Activated CD8-positive, alpha-beta memory T cell treated with anti-CD3 and anti-CD28 coated beads for 1 hour (primary cell): ENCODE measurements at regions not wholly inside any gene's neighbourhood (a gene's known extent, or its start where the extent isn't known, plus 50 kb on each side); places are given as distances from the start of the nearest gene placed in this dataset.
"Not testable (repeated sequence)": the region's sequence is repeated elsewhere in the genome, so short reads cannot be mapped to it uniquely, and the experiment has no call there.

Experiments used
- DNase-seq, 2 donors: peaks; one replicate each; pipeline ENCODE4 v3.0.0-alpha.2; 2020; ENCODE audit warnings: low read depth in 1 of 2; ENCODE audit errors: extremely low read depth in 1 of 2

GRCh38 chr5:164439799-164440198 lies 934.4 kb downstream of the MAT2B start:
- no peak for DNase-seq

GRCh38 chr5:164449460-164449859 lies 944.0 kb downstream of the MAT2B start:
- DNase-seq = no peak

GRCh38 chr5:164466033-164466432 lies 960.6 kb downstream of the MAT2B start:
- DNase-seq = no peak

GRCh38 chr5:164470312-164470711 lies 964.9 kb downstream of the MAT2B start:
- no peak for DNase-seq

- DNase-seq = no peak
Observed at GRCh38 chr5:164472165-164472564, 966.7 kb downstream of the MAT2B start.

GRCh38 chr5:164475339-164475977 lies 970.0 kb downstream of the MAT2B start:
- DNase-seq = no peak

GRCh38 chr5:164481270-164481669 lies 975.9 kb downstream of the MAT2B start:
- DNase-seq = no peak

GRCh38 chr5:164482351-164482750 lies 976.9 kb downstream of the MAT2B start:
- DNase-seq = no peak

GRCh38 chr5:164484948-164485347 lies 979.5 kb downstream of the MAT2B start:
- no peak for DNase-seq

GRCh38 chr5:164487939-164488338 lies 982.5 kb downstream of the MAT2B start:
- no peak for DNase-seq

GRCh38 chr5:164497311-164498064 lies 992.1 kb downstream of the MAT2B start:
- DNase-seq = no peak

- no peak for DNase-seq
Observed at GRCh38 chr5:164498438-164498837, 993.0 kb downstream of the MAT2B start.

- DNase-seq = no peak
Observed at GRCh38 chr5:164500856-164501255, 995.4 kb downstream of the MAT2B start.

- DNase-seq = no peak
Observed at GRCh38 chr5:164501344-164501743, 995.9 kb downstream of the MAT2B start.

- no peak for DNase-seq
Observed at GRCh38 chr5:164504141-164504772, 998.8 kb downstream of the MAT2B start.

- no peak for DNase-seq
Observed at GRCh38 chr5:164505791-164506190, 1000.4 kb downstream of the MAT2B start.

- no peak for DNase-seq
Observed at GRCh38 chr5:164518067-164518740, 1012.8 kb downstream of the MAT2B start.

- no peak for DNase-seq
Observed at GRCh38 chr5:164518741-164519080, 1013.3 kb downstream of the MAT2B start.

- DNase-seq = no peak
Observed at GRCh38 chr5:164532235-164532900, 1026.9 kb downstream of the MAT2B start.

- DNase-seq = not testable (repeated sequence)
Observed at GRCh38 chr5:164533426-164533825, 1028.0 kb downstream of the MAT2B start.

GRCh38 chr5:164540174-164540573 lies 1034.8 kb downstream of the MAT2B start:
- DNase-seq = no peak
